Stimulated activated CD4-positive, alpha-beta T cell treated with anti-CD3 and anti-CD28 coated beads, TNF-alpha, amount 100 ng/mL, for 48 hours (primary cell): ENCODE measurements at regions not wholly inside any gene's neighbourhood (a gene's known extent, or its start where the extent isn't known, plus 50 kb on each side); places are given as distances from the start of the nearest gene placed in this dataset.
"Not testable (repeated sequence)": the region's sequence is repeated elsewhere in the genome, so short reads cannot be mapped to it uniquely, and the experiment has no call there.

Experiments used
- DNase-seq, 3 donors: peaks; one replicate each; pipeline ENCODE4 v3.0.0-alpha.2; 2020; ENCODE audit warnings: low read depth in 3 of 3

DNA sequence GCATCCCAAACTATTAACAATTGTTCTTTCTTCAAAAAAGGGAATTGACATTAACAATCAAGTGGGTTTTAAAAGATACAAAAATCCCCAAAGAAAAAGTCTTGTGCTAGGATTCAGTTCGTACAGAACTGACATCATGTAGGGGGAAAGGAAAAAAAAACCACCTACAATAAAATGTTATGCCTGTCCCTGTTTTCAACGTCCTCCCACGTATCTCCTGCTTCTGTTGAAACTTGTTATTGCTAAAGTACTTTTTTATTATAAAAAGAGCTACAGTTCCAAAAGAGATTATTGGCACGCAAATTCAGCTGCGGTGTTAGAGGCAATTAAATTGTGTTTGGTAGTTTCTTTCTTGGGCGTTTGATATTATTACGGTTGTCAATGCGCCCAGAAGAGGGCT is 102.8 kb upstream of the PHACTR1 start:
- DNase-seq: no peak

DNA sequence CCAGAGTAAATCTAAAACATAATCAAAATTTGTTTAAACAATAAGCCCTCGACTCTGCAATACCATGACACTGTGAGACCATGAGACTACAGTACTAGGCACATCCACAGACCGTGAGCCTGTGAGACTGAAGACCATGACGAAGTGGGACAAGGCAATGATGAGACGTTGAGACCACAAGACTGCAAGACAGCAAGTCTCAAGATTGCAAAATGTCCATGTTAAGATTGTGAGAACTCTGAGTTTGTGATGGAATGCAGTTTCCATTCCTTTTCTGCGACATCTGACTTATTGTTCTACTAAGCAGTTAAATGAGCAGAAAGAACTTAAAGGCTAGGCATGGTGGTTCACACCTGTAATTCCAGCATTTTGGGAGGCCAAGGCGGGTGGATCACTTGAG is 102.1 kb upstream of the PHACTR1 start:
- DNase-seq: no peak

DNA sequence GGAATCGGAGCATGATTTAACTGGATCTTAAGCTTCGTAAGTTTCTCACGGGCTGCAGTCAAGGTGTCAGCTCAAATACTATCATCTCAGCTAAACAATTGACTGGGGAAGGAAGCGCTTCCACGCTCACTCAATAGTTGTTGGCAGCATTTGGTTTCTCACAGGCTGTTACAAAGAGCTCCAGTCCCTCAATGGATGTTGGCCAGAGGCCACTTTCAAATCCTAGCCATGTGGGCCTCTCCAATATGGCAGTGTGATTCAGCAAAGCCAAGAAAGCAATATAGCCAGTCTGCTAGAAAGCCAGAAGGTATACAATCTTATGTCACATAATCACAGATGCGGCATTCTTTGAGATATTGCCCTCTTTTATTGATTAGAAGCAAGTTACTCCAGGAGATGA is 98.3 kb upstream of the PHACTR1 start:
- DNase-seq: no peak

DNA sequence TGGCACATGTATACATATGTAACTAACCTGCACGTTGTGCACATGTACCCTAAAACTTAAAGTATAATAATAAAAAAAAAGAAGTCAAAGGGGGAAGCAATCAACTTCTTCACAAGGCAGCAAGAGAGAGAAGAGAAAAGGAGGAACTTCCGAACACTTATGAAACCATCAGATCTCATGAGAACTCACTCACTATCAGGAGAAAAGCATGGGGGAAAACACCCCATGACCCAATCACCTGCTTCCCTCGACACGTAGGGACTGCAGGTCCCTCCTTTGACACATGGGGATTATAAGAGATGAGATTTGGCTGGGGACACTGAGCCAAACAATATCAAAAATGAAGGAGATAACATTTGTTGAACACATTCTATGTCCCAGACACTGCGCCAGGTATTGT is 94.8 kb upstream of the PHACTR1 start:
- DNase-seq: no peak

DNA sequence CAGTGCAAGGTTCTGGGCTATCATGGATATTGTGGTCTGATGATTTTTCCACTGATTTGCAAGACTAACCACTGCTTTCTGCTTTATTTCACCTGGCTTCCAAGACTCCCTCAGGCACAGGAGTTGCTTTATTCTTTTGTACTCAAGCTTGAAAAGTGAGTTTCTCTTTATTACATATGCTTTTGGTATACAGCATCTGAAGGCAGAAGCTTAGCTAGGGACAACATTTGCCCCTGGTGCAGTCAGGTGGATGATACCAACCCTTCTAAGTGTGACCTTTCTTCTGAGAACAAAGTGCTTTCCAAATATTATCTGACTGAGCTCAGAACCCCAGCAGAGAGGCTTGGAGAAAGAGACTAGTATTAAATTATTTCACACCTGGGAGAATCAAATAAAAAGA is 94.0 kb upstream of the PHACTR1 start:
- DNase-seq: no peak

DNA sequence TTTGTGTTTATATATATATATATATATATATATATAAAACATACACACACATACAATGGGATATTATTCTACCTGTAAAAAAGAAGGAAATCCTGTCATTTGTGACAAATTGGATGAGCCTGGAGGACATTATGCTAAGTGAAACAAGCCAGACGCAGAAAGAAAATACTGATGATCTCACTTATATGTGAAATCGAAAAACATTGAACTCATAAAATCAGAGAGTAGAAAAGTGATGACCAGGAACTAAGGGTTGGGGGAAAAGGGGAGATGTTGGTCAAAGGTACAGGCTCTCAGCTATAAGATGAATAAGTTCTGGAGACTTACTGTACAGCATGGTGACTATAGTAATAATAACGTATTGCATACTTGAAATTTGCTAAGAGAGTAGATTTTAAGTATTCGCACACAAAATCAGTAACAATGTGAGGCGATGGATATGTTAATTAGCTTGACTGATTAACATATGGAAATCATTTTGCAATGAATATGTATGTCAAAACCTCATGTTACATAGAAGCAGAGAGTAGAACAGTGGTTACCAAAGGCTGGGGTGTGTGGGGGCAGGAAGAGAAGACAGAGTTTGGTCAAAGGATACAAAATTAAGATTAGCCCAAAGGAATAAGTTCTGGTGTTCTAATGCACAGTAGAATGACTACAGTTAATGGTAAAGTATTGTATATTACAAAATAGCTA is 92.3 kb upstream of the PHACTR1 start:
- DNase-seq: no peak

DNA sequence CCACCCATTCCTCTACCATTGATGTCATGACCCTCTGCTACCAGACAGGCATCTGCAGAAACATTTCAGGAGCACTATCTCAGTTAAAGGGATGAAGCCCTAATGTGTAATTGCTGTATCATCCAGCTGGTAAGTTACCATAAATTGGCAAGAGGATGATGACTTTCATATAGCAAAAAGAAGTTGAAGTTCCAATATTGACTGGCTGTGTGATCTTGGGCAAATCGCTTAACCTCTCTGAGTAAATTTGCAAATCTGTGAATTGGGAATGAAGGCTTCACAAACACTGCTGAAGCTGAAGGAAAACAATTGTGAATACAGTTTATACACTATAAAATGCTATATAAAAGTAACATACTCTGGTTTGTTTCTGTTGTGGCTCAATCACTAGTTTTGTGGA is 89.5 kb upstream of the PHACTR1 start:
- DNase-seq: no peak

DNA sequence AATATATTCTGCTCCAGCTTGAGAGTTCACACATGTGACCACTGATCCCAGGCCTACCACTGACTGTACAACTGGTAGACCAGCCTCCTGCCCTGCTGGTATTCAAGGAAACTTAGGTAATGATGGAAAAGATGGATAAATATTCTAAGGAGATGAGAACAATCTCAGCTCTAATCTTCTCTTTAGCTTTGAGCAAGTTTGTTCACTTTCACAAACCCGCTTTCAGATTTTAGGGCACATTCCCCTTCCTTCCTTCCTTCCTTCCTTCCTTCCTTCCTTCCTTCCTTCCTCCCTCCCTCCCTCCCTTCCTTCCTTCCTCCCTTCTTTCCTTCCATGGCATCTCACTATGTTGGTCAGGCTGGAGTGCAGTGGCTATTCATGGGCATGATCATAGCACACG is 88.2 kb upstream of the PHACTR1 start:
- DNase-seq: no peak

DNA sequence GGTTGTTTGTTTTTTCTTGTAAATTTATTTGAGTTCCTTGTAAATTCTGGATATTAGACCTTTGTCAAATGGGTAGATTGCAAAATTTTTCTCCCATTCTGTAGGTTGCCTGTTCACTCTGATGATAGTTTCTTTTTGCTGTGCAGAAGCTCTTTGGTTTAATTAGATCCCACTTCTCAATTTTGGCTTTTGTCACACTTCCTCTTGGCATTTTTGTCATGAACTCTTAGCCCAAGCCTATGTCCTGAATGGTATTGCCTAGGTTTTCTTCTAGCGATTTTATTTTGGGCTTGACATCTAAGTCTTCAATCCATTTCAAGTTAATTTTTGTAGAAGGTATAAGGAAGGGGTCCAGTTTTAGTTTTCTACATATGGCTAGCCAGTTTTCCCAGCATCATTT is 82.8 kb upstream of the PHACTR1 start:
- DNase-seq: not testable (repeated sequence)

DNA sequence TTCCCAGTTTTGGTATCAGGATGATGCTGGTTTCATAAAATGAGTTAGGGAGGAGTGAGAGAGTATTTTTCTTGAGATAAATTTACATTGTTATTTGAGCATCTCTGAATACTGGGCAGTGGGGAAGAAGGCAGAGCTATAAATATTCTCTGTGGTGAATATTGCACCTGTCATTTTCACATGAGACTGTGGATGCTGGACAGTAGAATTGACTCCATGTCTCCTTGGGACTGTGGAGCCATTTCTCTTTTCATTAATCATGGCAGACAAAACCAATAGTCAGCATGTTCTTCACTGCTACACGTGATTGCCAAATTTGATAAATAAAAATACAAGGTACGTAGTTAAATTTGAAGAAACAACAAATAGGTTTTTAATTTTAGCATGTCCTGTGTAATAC is 81.2 kb upstream of the PHACTR1 start:
- DNase-seq: no peak

DNA sequence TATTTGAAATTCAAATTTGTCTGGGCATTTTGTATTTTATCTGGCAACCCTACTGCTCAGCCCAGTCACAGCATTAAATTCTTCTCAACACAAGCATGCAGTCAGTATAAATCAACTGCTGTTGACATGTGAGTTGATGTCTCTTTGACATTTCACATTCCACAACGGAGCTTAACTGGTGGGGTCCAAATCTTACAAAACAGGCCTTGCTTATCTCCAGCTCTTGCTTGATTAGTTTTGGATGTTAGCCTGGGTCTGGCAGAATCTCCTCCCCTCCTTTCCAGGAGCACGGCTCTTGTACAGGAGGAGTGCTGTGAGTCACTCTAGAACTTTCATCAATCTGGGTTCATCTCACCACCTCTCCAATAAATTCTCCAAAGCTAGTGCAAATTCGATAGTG is 80.8 kb upstream of the PHACTR1 start:
- DNase-seq: no peak

DNA sequence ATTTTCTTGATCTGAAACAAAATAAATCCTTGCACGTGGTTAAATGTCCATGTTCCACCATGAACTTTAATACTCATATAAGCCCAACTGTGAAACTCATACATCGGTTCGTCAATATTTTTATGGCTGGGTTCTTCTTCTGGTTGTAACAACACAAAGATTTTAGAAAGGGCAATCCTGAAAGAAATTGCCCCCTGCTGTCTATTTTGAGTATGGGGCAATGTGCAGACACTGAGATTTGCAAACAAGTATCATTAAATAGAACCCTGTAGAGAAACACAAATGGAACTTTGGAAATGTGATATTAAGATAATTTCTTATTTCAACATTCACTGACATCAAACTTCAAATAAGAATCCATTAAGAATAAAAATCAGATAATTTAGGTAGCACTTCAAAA is 80.2 kb upstream of the PHACTR1 start:
- no peak for DNase-seq

DNA sequence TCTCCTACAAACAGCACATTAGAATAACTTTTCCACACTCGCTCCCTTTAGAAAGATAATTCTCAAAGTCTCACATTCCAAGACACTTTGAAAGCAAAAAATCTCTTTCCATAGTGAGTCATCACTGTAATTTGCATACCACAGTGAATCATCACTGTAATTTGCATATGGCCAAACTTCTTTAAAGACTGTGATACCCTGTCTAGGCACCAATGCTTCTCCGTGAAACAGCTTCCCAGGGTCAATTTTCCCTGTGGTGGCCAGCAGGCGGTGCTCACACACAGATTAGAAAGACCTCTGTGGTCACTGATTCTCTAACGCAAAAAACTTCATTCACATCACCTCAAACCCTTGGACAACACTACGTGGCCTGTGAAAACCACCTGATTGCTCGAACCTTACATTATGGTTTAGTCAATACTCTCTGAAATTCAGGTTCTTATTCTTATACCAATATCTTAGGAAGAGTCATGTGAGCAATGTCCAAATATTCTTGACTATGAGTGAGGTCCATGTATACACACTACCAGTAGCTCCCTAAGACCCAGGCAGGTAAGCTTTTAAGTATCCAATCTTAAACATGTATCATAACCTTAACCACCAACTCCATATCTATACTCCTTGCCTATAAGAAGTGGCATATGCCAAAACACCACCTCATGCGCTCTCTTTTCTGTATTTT is 78.5 kb upstream of the PHACTR1 start:
- DNase-seq: peak; percentile 6 to 29 (median 22)

DNA sequence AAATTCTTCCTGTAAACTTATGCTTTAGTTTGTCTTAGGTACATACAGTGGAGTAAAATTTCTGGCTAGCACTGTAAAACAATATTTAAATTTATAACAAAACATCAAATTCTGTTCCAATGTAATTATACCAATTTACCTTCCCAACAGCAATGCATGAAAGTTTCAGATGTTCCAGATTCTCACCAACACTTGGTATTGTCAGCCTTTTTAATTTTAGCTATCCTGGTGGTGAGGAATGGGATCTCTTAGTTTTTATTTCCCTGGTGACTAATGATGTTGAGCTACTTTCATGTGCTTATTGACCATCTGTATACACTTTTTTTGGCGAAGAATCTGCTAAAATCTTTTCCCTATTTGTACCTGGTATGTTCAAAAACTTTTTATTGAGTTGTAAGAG is 76.1 kb upstream of the PHACTR1 start:
- DNase-seq: no peak

DNA sequence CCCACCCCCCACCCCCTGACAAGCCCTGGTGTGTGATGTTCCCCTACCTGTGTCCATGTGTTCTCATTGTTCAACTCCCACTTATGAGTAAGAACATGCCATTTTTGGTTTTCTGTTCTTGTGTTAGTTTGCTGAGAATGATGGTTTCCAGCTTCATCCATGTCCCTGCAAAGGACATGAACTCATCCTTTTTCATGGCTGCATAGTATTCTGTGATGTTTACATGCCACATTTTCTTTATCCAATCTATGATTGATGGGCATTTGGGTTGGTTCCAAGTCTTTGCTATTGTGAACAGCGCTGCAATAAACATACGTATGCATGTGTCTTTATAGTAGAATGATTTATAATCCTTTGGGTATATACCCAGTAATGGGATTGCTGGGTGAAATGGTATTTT is 74.8 kb upstream of the PHACTR1 start:
- DNase-seq: not testable (repeated sequence)

DNA sequence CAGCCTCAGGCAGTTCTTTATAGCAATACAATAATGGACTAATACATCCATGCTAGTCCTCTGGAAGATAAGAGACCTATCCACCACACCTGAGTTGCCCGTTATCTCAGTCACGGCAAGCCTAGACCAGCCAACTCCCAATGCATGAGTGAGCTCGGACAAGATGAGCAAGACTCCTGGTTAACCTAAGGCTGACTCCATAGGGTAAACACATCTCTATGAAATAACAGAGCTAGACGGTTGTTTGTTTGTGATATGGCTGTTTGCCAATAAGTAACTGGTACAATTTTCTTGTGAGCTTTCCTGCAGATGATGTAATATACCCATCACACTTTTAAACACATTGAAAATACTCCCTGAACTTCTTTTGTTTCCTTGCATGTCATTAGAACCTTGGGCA is 70.6 kb upstream of the PHACTR1 start:
- no peak for DNase-seq

DNA sequence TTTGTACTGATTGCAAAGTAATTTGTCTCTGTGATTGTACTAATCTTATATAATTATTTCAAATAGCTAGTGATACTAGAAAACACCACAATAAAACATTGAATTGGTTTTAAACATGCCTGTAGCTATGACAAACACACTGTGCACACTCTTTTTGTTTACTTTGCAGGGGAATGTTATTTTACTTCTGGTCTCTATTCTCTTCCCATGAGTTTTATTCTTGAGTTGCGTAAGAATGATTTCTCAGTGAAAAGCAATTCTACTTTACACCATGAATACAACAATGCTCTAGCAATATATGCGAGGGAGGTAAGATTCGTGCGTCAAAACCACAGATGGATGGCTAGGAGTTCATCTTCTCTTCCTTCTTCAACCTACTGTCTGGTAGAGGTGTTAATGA is 68.4 kb upstream of the PHACTR1 start:
- no peak for DNase-seq

DNA sequence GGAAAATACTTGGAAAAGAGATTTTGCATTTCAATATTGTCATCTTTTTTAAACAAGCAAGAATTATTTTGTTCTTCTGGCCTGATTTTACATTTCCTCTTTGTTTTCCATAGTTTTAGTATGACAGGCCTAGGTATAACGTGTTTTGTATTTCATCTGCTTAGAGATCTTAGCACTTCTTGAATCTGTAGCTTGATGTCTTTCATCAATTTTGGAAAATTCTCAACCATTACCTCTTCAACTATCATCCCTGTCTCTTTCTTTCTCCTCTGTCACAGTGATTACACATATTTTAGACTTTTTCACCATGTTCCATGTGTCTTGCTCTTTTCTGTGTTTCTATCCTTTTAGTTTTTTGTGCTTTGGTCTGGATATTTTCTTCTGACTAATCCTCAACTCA is 67.2 kb upstream of the PHACTR1 start:
- no peak for DNase-seq

DNA sequence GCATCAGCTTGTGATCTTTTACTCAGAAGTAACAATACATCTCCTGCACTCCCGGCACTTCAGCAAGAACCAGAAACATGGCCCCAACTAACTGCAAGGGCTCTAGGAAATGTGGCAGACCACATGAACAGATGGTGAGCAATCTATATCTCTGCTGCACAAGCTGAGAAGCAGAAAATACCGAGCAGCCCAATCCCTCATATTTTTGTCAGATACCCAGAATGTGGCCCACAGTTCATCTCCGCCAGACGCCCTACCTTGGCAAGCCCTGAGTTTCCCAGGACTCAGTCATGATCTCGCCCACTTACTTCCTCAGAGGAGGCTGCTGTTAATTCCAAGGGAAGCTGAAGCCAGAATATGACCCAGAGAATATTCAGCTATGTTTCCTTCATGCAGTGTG is 63.1 kb upstream of the PHACTR1 start:
- DNase-seq: no peak

DNA sequence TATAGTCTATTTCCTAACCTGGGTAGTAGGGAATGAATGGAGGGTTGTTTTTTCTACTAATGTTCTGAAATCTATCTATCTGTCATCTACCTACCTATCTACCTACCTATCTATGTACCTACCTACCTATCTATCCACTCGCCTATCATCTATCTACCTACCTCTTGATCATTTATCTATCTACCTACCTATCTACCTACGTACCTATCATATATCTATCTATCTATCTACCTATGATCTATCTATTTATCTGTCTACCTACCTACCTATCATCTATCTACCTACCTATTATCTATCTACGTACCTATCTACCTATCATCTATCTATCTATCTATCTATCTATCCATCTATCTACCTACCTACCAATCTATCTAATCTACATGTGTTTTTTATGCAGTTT is 62.5 kb upstream of the PHACTR1 start:
- no peak for DNase-seq

DNA sequence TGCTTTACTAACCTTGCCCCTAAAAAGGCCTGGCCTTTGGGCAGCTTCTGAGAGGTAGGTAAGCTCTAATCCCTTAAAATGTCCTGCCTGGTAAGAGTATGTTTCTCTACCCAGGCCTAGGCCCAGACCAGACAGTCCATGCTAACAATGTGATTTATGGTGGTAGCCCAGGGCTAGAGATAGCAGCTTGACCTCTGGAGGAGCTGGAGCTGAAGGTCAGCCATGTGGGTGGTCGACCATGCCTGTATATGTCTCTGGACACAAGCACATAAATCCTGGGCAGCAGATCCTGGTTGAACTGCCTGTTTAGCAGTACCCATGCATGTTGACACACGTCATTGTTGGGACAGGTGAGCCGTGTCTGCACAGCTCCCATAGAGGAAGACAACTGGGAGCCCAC is 62.1 kb upstream of the PHACTR1 start:
- DNase-seq: no peak

DNA sequence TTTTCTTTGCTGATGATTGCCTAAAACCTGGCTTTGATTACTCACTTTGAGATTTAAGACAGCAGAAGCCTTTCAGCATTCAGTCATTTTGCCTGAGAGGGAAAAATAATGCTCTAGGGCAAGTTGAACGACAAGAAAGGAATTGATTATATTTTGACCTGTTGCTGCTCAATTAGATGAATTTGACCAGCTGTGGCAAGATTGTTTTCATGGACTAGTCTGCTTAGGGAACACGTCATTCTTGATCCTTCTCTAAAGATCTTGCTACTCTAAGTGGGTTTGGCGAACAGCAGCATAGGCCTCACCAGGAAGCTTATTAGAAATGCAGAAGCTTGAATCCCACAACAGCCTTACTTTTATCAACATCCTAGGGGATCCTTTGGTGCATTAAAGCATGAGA is 59.7 kb upstream of the PHACTR1 start:
- DNase-seq: no peak

DNA sequence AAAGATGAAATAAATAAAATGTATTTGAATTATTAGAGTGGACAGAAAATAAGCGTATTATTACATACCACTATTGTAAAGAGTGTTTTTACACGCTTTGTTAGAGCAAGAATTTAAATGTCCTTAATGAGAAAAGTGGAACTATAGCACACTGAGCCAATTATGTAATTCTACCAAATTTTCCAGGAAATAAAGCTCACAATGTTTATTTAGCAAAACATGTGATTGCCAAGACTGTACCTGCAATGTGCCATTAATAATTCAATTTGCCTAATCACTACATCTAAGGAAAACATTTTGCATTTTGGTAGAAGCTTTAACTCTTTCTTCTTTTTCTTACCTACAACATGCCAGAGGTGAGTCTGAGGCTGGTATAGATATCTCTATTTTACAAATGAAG is 58.7 kb upstream of the PHACTR1 start:
- DNase-seq: no peak
